A549 (cell line): ENCODE measurements at regions not wholly inside any gene's neighbourhood (a gene's known extent, or its start where the extent isn't known, plus 50 kb on each side); places are given as distances from the start of the nearest gene placed in this dataset.
"Not testable (repeated sequence)": the region's sequence is repeated elsewhere in the genome, so short reads cannot be mapped to it uniquely, and the experiment has no call there.

Experiments
- ATAC-seq, 2 experiments: fragments of 200-7000 bp in 1 of 2; fragments of >200 bp in 1 of 2; cut with Nextera tagmentation in 1 of 2; cut with Tn5 transposase in 1 of 2; 3 replicates each; pipeline versions ENCODE4 v1.8.0 to v1.9.1; 2018 to 2020; ENCODE audit warnings: mild to moderate bottlenecking in 1 of 2, moderate library complexity in 1 of 2
- CTCF ChIA-PET: fragments of 300-600 bp; sonication (Branson Sonifier 250); formaldehyde crosslinking; extraction: SDS; loops from one replicate; lab custom pipeline; 2021; ENCODE audit warnings: antibody characterized with exemption, inconsistent platforms; lab: Yijun Ruan, JAX
- POLR2A ChIA-PET: fragments of 350-600 bp; formaldehyde crosslinking; extraction: SDS; loops from one replicate; lab custom pipeline; 2021; ENCODE audit warnings: antibody characterized with exemption, inconsistent platforms; lab: Yijun Ruan, JAX
- DNase-seq, 2 experiments: peaks; one replicate each; pipeline versions ENCODE4 v3.0.0 to v3.0.0-alpha.2; 2011 to 2016; ENCODE audit warnings: low read depth in 1 of 2, low spot score in 1 of 2
- FAIRE-seq: peaks from 2 replicates; lab custom pipeline; 2011; peaks lifted over from hg19 to GRCh38; lab: Jason Lieb, UNC
- H3K27ac ChIP-seq, 2 experiments: fragments of >200 bp; sonication (Bioruptor Twin); formaldehyde crosslinking; 3 replicates each; pipeline ENCODE4 v1.5.1; 2016 to 2017
- H3K4me1 ChIP-seq: fragments of >200 bp; sonication (Bioruptor Twin); formaldehyde crosslinking; 3 replicates; pipeline ENCODE4 v1.6.1; 2016
- H3K4me2 ChIP-seq: fragments of >200 bp; sonication (Bioruptor Twin); formaldehyde crosslinking; 3 replicates; pipeline ENCODE4 v1.6.1; 2016
- H3K4me3 ChIP-seq: fragments of >200 bp; sonication (Bioruptor Twin); formaldehyde crosslinking; 3 replicates; pipeline ENCODE4 v1.5.1; 2016
- H3K9me3 ChIP-seq: fragments of >200 bp; sonication (Bioruptor Twin); formaldehyde crosslinking; 3 replicates; pipeline ENCODE4 v1.6.1; 2016
- CBX2 ChIP-seq: fragments of 200-600 bp; sonication (generic); IDR thresholded peaks from 2 replicates; pipeline ENCODE4 v1.6.1; 2016; ENCODE audit warnings: low read depth, mild to moderate bottlenecking, borderline replicate concordance
- HOXB13 ChIP-seq: fragments of 250-450 bp; sonication (Bioruptor Pico); IDR thresholded peaks from 2 replicates; pipeline ENCODE4 v1.5.0; 2020; ENCODE audit warnings: low read depth, mild to moderate bottlenecking, moderate library complexity
- JUN ChIP-seq, 2 experiments: fragments of >200 bp; sonication (Bioruptor Twin); formaldehyde crosslinking; IDR thresholded peaks; 2 replicates in 1 of 2; 3 replicates in 1 of 2; pipeline ENCODE4 v1.6.1; 2016 to 2017
- KDM1A ChIP-seq: fragments of 200-600 bp; sonication (generic); IDR thresholded peaks from 2 replicates; pipeline ENCODE4 v1.6.1; 2016; ENCODE audit warnings: low read depth, mild to moderate bottlenecking
- RARB ChIP-seq: fragments of 250-450 bp; sonication (Bioruptor Pico); IDR thresholded peaks from 2 replicates; pipeline ENCODE4 v1.8.0; 2021; ENCODE audit warnings: mild to moderate bottlenecking, moderate library complexity
- REST ChIP-seq: fragments of 200-600 bp; sonication (generic); IDR thresholded peaks from 2 replicates; pipeline ENCODE4 v1.6.1; 2016; ENCODE audit warnings: antibody characterized with exemption, mild to moderate bottlenecking, moderate library complexity
- RFX5 ChIP-seq: fragments of 450-650 bp; IDR thresholded peaks from 2 replicates; pipeline ENCODE4 v1.7.1; 2014; ENCODE audit warnings: antibody characterized with exemption, mild to moderate bottlenecking, moderate library complexity
- WGBS: methylation state at CpG from one replicate; pipeline ENCODE4 v1.1.6; 2017; ENCODE audit errors: missing lambda C conversion rate; 5-methylcytosine and 5-hydroxymethylcytosine counted together

DNA sequence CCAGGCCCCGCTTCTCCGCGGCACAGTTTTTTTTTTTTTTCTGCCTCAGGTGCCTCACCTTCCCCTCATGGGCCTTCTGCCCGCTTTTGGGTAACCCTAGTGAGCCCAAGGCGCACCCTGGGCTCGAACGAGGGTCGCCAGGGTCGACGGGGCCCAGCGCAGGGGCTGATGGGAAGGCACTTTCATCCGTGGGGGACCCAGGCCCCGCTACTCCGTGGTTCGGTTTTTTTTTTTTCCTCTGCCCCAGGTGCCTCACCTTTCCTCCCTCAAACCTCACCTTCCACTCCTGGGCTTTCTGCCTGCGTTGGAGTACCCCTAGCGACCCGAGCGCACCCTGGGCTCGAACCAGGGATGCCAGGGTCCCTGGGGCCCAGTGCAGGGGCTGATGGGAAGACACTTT lies 1569.8 kb downstream of the TSPY10 start:
- 9% methylated on average over 7 of the region's 20 CpGs for WGBS
- H3K4me2 ChIP-seq, CTCF ChIA-PET, H3K4me1 ChIP-seq, DNase-seq, H3K9me3 ChIP-seq, H3K27ac ChIP-seq, H3K4me3 ChIP-seq, FAIRE-seq, ATAC-seq, POLR2A ChIA-PET: not testable (repeated sequence)

DNA sequence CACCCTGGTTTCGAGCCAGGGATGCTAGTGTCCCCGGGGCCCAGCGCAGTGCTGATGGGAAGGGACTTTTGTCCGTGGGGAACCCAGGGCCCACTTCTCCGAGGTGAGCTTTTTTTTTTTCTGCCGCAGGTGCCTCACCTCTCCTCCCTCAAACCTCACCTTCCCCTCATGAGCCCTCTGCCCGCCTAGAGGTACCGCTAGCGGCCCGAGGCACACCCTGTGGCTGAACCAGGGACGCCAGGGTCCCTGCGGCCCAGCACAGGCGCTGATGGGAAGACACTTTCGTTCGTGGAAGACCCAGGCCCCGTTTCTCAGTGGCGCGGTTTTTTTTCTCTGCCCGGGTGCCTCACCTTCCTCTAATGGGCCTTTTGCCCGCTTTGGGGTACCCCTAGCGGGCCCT lies 1570.7 kb downstream of the TSPY10 start:
- H3K4me1 ChIP-seq, H3K9me3 ChIP-seq, H3K4me3 ChIP-seq, ATAC-seq, DNase-seq, FAIRE-seq, POLR2A ChIA-PET, H3K4me2 ChIP-seq, H3K27ac ChIP-seq, CTCF ChIA-PET: not testable (repeated sequence)
- WGBS: 15% methylated on average over 14 of the region's 21 CpGs

GRCh38 chrY:11099004-11099403 lies 1571.3 kb downstream of the TSPY10 start:
- FAIRE-seq (no peak), ATAC-seq (no peak), DNase-seq (no peak)
- H3K9me3 ChIP-seq: no peaks in the 10 kb centered on the region
- POLR2A ChIA-PET: no interaction called here
- no peak overlapping the region for H3K4me2 ChIP-seq
- WGBS: 3% methylated on average over 9 of the region's 16 CpGs
- H3K27ac ChIP-seq: no peak overlapping the region
- no peak overlapping the region for H3K4me3 ChIP-seq
- CTCF ChIA-PET: no interaction called here
- TF ChIP-seq KDM1A (no peak), CBX2 (no peak), REST (no peak), JUN (IDR thresholded peaks at IDR 0.05) (no peak), RFX5 (no peak), HOXB13 (no peak), RARB (CRISPR knock-in tag) (no peak)
- H3K4me1 ChIP-seq: no peaks in the 10 kb centered on the region

GRCh38 chrY:11100472-11100871 lies 1572.8 kb downstream of the TSPY10 start:
- FAIRE-seq, H3K9me3 ChIP-seq, DNase-seq, CTCF ChIA-PET, H3K4me3 ChIP-seq, H3K4me1 ChIP-seq, POLR2A ChIA-PET, H3K27ac ChIP-seq, H3K4me2 ChIP-seq, ATAC-seq: not testable (repeated sequence)
- 30% methylated on average over 9 of the region's 19 CpGs for WGBS

GRCh38 chrY:11102987-11103386 lies 1575.3 kb downstream of the TSPY10 start:
- CTCF ChIA-PET, H3K4me1 ChIP-seq, DNase-seq, H3K9me3 ChIP-seq, FAIRE-seq, POLR2A ChIA-PET, H3K4me2 ChIP-seq, H3K27ac ChIP-seq, H3K4me3 ChIP-seq: not testable (repeated sequence)
- 0 out of 6 replicates have a peak, but pooled peaks of 1 of the 2 experiments have one; percentile 56 for ATAC-seq
- 53% methylated on average over 21 of the region's 26 CpGs for WGBS

DNA sequence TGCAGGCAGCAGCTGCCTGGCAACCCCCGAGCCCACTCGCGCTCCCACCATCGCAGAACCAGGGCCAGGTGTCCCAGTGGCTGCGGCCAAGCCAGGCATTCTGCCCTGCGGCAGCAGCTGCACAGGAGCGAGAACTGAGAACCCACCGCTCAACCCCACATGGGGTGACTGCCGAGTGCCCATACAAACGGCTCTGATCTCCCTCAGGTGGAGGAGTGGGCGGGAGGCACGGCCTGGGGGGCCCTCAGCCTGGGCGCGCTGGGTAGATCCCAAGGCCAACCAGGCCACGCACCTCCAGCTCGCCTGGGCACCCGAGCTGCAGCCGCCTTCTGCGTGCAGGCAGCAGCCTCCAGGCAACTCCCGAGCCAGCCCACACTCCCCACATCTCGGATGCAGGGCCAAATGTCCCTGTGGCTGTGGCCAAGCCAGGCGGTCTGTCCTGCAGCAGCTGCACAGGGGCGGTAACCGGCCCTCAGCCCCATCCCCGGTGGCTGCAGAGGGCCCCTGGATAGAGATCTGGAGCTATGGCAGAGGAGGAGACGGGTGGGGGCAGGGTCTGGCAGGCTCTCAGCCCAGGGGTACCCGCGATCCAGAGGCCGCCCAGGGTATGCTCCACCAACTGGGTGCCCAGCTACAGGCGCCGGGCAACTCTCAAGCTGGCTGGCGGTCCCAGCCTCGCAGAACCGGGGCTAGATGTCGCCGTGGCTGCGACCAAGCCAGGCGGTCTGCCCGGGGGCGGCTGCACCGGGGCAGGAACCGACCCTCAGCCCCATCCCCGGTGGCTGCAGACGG lies 1579.6 kb downstream of the TSPY10 start:
- DNase-seq, POLR2A ChIA-PET, CTCF ChIA-PET, H3K9me3 ChIP-seq, ATAC-seq, H3K4me3 ChIP-seq, H3K27ac ChIP-seq, H3K4me1 ChIP-seq, FAIRE-seq, H3K4me2 ChIP-seq: not testable (repeated sequence)
- whole genome bisulfite sequencing: 23% methylated on average over 25 of the region's 44 CpGs

- H3K9me3 ChIP-seq, POLR2A ChIA-PET, CTCF ChIA-PET, H3K4me1 ChIP-seq, H3K4me2 ChIP-seq, H3K4me3 ChIP-seq, H3K27ac ChIP-seq, DNase-seq, FAIRE-seq, ATAC-seq: not testable (repeated sequence)
- WGBS: 29% methylated on average over 1 of the region's 2 CpGs
Observed at GRCh38 chrY:11151724-11152123, 1549.3 kb upstream of the USP9Y start.

DNA sequence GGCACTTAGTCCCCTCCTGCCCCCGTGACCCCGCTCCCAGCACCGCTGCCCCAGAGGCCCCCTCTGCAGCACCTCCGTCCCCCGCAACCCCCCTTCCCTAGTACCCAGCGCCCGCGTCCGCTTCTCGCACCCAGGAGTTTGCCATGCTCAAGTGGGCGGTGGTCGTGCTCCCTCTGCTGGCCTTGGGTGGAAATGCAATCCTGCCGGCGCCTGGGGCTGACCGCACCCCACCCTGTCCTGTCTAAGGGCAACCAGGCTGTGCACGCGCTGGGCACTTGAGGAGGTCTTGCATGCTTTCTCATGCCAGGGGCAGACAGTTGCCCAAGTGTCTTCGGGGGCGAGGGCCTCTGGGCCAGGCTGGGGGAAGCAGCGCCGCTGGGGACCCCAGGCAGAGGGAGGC lies 1544.9 kb upstream of the USP9Y start:
- CTCF ChIA-PET, H3K27ac ChIP-seq, POLR2A ChIA-PET, H3K4me3 ChIP-seq, H3K4me2 ChIP-seq, DNase-seq, H3K4me1 ChIP-seq, H3K9me3 ChIP-seq, FAIRE-seq: not testable (repeated sequence)
- no CpG with 5 or more reads among the region's 21 CpGs for WGBS
- 0 out of 6 replicates have a peak, but pooled peaks of 1 of the 2 experiments have one; percentile 30 for ATAC-seq

DNA sequence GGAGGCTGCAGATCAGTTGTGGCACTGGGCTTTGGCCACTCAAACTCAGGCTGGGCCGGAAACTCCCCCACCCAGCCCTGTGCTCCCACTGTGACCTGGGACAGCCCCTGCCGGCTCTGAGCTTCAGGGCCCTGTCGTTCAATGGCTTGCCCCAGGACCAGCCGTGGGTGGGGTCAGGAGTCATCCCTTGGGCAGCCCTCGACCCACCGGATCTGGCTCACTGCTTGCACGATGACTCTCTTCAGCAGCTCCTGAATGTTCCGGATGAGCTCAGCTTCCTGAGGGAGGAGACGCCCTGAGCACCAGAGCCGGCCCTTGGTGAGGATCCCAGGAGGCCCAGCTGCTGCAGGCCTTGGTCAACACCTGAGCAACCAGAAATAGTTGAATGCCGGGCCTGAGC lies 1544.2 kb upstream of the USP9Y start:
- FAIRE-seq, H3K4me1 ChIP-seq, H3K9me3 ChIP-seq, ATAC-seq, H3K27ac ChIP-seq, H3K4me3 ChIP-seq, H3K4me2 ChIP-seq, CTCF ChIA-PET, POLR2A ChIA-PET, DNase-seq: not testable (repeated sequence)
- no CpG with 5 or more reads among the region's 11 CpGs for WGBS
